ENCODE measurements at regions not wholly inside any gene's neighbourhood (a gene's known extent, or its start where the extent isn't known, plus 50 kb on each side); places are given as distances from the start of the nearest gene placed in this dataset.

DNA sequence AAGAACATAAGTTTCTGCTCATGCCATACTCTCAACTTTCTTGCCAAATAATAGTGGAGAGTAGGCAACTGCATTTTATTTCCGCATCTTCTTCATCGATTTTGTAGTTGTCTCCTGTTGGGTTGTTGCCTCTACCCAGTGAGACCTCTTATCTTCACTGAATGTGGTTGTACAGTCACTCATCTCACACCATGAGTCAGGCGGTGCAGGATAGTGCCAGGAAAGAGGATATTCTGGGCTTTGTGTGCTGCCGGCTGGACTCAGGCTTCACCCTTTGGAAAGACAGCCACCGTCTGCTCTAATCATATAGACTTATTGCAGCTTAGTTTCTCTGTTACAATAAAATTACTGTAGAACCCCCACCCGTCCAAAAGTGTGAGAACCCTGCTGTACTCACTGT is 154.3 kb upstream of the USP24 start:
- H3K36me3 ChIP-seq = no peaks in the 10 kb centered on the region
- DNase-seq = no peak
- H3K4me3 ChIP-seq (ENCODE audit: low read depth, low read length) = no peak overlapping the region
- TF ChIP-seq CTCF (IDR thresholded peaks at IDR 0.05; ENCODE audit: low read depth, low read length) = no peak
- H3K4me1 ChIP-seq = no peaks in the 10 kb centered on the region
- no peaks in the 10 kb centered on the region for H3K27me3 ChIP-seq
- no peaks in the 10 kb centered on the region for H3K9me3 ChIP-seq

DNA sequence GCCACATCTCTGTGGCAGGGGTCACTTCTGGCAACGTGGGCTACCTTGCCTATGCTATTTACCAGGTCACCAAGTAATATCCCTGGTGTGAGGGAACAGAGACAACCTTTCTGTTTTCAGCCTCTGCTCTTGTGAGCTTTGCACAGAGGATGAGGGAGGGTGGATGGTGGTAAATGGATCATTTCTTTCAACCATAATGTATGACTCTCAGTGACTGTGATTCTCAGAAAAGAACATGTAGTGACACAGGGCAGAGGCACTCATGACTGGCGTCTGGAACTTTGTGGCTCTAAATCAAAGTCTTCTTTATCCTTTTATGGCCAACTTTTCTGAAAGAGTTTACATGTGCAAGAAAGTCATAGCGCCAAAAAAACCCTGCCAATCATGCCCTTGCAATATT is 153.5 kb upstream of the USP24 start:
- no peaks in the 10 kb centered on the region for H3K9me3 ChIP-seq
- no peaks in the 10 kb centered on the region for H3K4me1 ChIP-seq
- no peaks in the 10 kb centered on the region for H3K27me3 ChIP-seq
- no peaks in the 10 kb centered on the region for H3K36me3 ChIP-seq
- no peak overlapping the region for H3K4me3 ChIP-seq (ENCODE audit: low read depth, low read length)
- no peak for TF ChIP-seq CTCF (IDR thresholded peaks at IDR 0.05; ENCODE audit: low read depth, low read length)
- DNase-seq = no peak

DNA sequence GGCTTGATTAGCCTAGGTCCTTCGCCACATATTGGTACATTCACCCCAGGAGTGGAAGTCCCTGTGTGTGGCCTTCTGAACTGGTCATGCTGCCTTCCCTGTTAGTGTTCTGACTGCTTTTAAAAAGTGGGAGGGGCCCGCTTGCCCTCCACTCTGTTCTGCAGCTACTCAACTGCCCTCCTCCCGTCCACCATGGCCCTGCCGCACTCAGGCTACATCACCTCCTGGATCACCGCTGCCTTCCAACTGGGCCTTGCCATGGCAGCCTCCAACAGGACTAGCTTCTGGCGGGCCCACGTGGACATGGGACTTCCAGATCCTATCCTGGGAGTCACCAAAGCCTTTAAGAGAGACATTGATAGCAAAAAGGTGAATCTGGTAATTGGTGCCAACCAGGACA is 152.1 kb upstream of the USP24 start:
- H3K36me3 ChIP-seq = no peaks in the 10 kb centered on the region
- H3K4me3 ChIP-seq (ENCODE audit: low read depth, low read length) = no peak overlapping the region
- no peaks in the 10 kb centered on the region for H3K4me1 ChIP-seq
- H3K27me3 ChIP-seq = no peaks in the 10 kb centered on the region
- no peak for TF ChIP-seq CTCF (IDR thresholded peaks at IDR 0.05; ENCODE audit: low read depth, low read length)
- H3K9me3 ChIP-seq = no peaks in the 10 kb centered on the region
- no peak for DNase-seq

DNA sequence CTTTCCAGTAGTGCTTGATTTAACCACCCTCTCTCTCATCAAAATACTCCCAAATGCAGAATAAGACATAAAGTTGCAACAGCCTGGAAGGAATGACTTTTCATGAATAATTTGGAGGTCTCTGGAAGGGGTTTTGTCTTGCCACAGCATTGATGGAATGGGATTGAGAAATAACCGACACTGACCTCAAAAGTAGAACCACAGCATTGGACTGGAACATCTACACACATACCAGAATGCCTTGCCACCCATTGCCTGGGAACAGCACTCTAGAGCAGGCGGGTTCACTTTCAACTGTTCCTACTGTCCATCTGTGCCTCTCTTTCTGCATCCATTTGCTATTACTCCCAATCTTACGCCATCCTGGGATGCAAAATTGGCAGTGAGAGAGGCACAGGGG is 149.1 kb upstream of the USP24 start:
- Histone ChIP-seq H3K36me3 (no peaks in the 10 kb centered on the region), H3K4me1 (no peaks in the 10 kb centered on the region), H3K27me3 (no peaks in the 10 kb centered on the region), H3K4me3 (ENCODE audit: low read depth, low read length) (no peak overlapping the region), H3K9me3 (no peaks in the 10 kb centered on the region)
- TF ChIP-seq CTCF (IDR thresholded peaks at IDR 0.05; ENCODE audit: low read depth, low read length) = no peak
- DNase-seq = no peak

- no peak for DNase-seq
Observed at GRCh38 chr1:55363268-55363667, 148.1 kb upstream of the USP24 start.

DNA sequence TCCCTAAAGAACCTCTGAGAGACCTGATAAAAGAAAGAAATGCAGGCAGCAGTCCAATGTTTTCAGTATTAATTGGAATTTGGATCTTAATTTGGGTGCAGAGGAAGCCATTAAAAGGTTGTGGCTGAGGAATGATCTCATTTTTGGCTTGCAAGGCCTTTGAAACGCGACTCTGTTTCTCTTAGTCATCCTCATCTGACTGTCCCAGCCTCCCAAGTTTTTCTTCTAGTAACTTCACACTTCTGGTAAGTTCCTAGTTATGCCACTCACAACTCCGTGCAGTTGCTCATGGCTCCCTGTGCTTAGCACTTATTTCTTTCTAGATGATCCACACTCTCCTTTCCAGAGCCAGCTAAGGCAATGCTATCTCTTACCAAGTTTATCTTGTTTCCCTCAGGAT is 147.4 kb upstream of the USP24 start:
- H3K9me3 ChIP-seq = no peaks in the 10 kb centered on the region
- no peaks in the 10 kb centered on the region for H3K27me3 ChIP-seq
- DNase-seq = no peak
- H3K36me3 ChIP-seq = no peaks in the 10 kb centered on the region
- no peak overlapping the region for H3K4me3 ChIP-seq (ENCODE audit: low read depth, low read length)
- H3K4me1 ChIP-seq = no peaks in the 10 kb centered on the region
- no peak for TF ChIP-seq CTCF (IDR thresholded peaks at IDR 0.05; ENCODE audit: low read depth, low read length)

More at GRCh38 chr1:55363268-55363667, 148.1 kb upstream of the USP24 start:
- no peak for TF ChIP-seq CTCF (IDR thresholded peaks at IDR 0.05; ENCODE audit: low read depth, low read length)
- Histone ChIP-seq H3K36me3 (no peaks in the 10 kb centered on the region), H3K27me3 (no peaks in the 10 kb centered on the region), H3K4me3 (ENCODE audit: low read depth, low read length) (no peak overlapping the region), H3K4me1 (no peaks in the 10 kb centered on the region), H3K9me3 (no peaks in the 10 kb centered on the region)
